ENCODE measurements at regions not wholly inside any gene's neighbourhood (a gene's known extent, or its start where the extent isn't known, plus 50 kb on each side); places are given as distances from the start of the nearest gene placed in this dataset.

DNA sequence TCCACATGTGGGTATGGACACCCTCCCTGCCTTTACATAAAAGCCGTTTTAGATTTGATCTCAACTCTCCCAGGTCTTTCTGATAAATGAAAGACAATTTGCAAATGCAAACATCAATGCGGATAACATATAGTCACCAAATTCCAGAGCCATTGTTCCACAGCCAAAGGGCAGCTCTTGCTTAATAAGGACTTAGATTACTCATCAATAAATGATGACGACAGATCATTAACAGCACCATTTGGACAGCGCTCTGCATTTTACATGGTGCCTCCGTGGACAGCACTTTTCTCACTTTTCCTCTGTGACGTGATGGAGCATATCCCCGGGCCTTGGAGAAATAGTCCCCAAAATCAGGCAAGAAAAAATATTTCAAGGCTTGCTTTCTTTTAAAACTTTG lies 370.3 kb upstream of the CELF2 start:
- Histone ChIP-seq H3K36me3 (no peaks in the 10 kb centered on the region), H3K4me3 (no peak overlapping the region), H3K9me3 (no peaks in the 10 kb centered on the region), H3K27ac (no peak overlapping the region), H3K27me3 (replicated peaks; ENCODE audit: insufficient read depth) (no peaks in the 10 kb centered on the region), H3K4me1 (replicated peaks) (no peaks in the 10 kb centered on the region)
- WGBS: 64% methylated on average over 7 of the region's 7 CpGs
- intact Hi-C loops (cut with DNase I): no loop called here
- no peak for TF ChIP-seq POLR2AphosphoS5 (IDR thresholded peaks at IDR 0.05)
- TF ChIP-seq CTCF (IDR thresholded peaks at IDR 0.05): no peak
- no peak for TF ChIP-seq POLR2A (IDR thresholded peaks at IDR 0.05)
- no peak for DNase-seq (ENCODE audit: low spot score)

DNA sequence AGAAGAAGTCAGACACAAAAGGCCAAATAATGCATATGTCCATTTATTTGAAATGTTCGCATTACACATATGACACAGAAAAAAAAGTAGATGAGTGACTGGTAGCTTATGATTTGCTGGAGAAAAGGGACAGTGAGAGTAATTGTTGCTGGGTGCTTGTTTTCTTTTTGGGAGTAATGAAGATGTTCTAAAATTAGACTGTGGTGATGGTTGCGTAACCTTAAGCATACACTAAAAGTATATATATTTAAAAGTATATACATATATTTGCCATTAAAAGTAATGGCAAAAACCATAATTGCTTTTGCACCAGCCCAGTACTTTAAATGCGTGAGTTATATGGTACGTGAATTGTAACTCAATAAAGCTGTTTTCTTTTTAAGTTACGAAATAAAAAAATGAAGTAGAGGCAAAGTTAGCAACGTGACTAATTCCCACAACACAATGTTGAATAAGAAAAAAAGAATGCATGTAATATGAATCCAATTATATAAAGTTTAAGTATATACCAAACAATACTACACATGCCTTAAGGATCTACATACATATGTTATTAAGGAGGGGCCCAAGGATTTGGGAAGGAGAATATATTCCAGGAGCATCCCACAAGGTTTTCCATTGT lies 360.4 kb upstream of the CELF2 start:
- Histone ChIP-seq H3K4me3 (no peak overlapping the region), H3K27me3 (replicated peaks; ENCODE audit: insufficient read depth) (no peaks in the 10 kb centered on the region), H3K36me3 (no peaks in the 10 kb centered on the region), H3K9me3 (no peaks in the 10 kb centered on the region), H3K27ac (no peak overlapping the region), H3K4me1 (replicated peaks) (no peaks in the 10 kb centered on the region)
- no peak for TF ChIP-seq CTCF (IDR thresholded peaks at IDR 0.05)
- TF ChIP-seq POLR2A (IDR thresholded peaks at IDR 0.05): no peak
- TF ChIP-seq POLR2AphosphoS5 (IDR thresholded peaks at IDR 0.05): no peak
- no peak for DNase-seq (ENCODE audit: low spot score)
- intact Hi-C loops (cut with DNase I): no loop called here
- 91% methylated on average over 6 of the region's 6 CpGs for WGBS

DNA sequence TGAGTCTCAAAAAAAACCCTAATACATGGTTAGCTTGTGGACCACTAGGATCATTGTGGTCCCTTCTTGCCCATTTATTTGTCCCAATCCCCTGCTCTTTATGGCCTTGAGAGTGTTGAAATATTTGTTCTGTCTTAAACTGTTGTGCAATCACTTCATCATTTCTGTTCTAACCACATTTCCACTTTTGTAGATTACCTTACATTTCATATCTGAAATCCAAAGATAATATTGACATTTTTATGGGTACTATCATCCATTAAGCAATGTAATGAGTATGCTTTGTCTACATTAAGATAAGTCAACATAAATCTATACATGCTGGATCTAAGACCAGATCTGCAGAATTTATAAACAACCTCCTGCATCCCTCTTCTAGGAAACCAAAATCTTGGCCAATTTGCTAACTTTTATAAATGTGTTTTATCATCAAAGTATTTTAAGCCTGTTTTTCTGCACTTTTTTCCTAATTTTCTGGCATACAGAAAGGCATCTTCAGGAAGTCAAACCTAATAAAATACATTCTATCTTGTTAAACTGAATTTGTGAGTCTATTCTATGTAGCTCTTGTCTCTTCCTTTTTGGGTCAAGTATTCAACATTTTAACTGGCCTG lies 359.4 kb upstream of the CELF2 start:
- Histone ChIP-seq H3K27me3 (replicated peaks; ENCODE audit: insufficient read depth) (no peaks in the 10 kb centered on the region), H3K36me3 (no peaks in the 10 kb centered on the region), H3K27ac (no peak overlapping the region), H3K4me1 (replicated peaks) (no peaks in the 10 kb centered on the region), H3K4me3 (no peak overlapping the region), H3K9me3 (no peaks in the 10 kb centered on the region)
- DNase-seq (ENCODE audit: low spot score): no peak
- intact Hi-C loops (cut with DNase I): no loop called here
- TF ChIP-seq CTCF (IDR thresholded peaks at IDR 0.05): no peak
- no peak for TF ChIP-seq POLR2A (IDR thresholded peaks at IDR 0.05)
- no peak for TF ChIP-seq POLR2AphosphoS5 (IDR thresholded peaks at IDR 0.05)

GRCh38 chr10:10660054-10660453 lies 357.6 kb upstream of the CELF2 start:
- 100% methylated on average over 1 of the region's 1 CpG for WGBS
- H3K27me3 ChIP-seq (replicated peaks; ENCODE audit: insufficient read depth): no peaks in the 10 kb centered on the region
- H3K4me1 ChIP-seq (replicated peaks): no peaks in the 10 kb centered on the region
- intact Hi-C loops (cut with DNase I): no loop called here
- H3K9me3 ChIP-seq: no peaks in the 10 kb centered on the region
- H3K36me3 ChIP-seq: no peaks in the 10 kb centered on the region
- H3K27ac ChIP-seq: no peak overlapping the region
- no peak overlapping the region for H3K4me3 ChIP-seq
- no peak for DNase-seq (ENCODE audit: low spot score)
- no peak for TF ChIP-seq CTCF (IDR thresholded peaks at IDR 0.05)
- TF ChIP-seq POLR2AphosphoS5 (IDR thresholded peaks at IDR 0.05): no peak
- no peak for TF ChIP-seq POLR2A (IDR thresholded peaks at IDR 0.05)

DNA sequence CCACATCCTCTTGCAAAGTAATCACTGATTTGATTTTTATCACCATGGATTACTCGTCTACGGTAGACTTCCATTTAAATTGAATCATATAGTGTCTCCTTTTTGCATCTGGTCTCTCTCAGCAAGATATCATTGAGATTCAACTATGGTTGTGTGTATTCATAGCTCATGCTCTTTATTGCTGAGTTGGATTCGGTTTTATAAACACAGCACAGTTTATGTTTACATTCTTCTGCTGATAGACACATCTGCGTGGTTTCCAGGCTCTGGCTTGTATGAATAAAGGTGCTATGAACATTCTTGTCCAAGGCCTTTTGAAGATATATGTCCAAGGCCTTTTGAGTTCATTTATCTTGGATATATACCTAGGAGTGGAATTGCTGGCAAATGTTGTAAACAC lies 356.5 kb upstream of the CELF2 start:
- Histone ChIP-seq H3K27ac (no peak overlapping the region), H3K36me3 (no peaks in the 10 kb centered on the region), H3K27me3 (replicated peaks; ENCODE audit: insufficient read depth) (no peaks in the 10 kb centered on the region), H3K9me3 (no peaks in the 10 kb centered on the region), H3K4me1 (replicated peaks) (no peaks in the 10 kb centered on the region), H3K4me3 (no peak overlapping the region)
- intact Hi-C loops (cut with DNase I): no loop called here
- WGBS: 48% methylated on average over 4 of the region's 4 CpGs
- TF ChIP-seq POLR2A (IDR thresholded peaks at IDR 0.05) (no peak), CTCF (IDR thresholded peaks at IDR 0.05) (no peak), POLR2AphosphoS5 (IDR thresholded peaks at IDR 0.05) (no peak)
- no peak for DNase-seq (ENCODE audit: low spot score)
